ENCODE measurements at regions not wholly inside any gene's neighbourhood (a gene's known extent, or its start where the extent isn't known, plus 50 kb on each side); places are given as distances from the start of the nearest gene placed in this dataset.

DNA sequence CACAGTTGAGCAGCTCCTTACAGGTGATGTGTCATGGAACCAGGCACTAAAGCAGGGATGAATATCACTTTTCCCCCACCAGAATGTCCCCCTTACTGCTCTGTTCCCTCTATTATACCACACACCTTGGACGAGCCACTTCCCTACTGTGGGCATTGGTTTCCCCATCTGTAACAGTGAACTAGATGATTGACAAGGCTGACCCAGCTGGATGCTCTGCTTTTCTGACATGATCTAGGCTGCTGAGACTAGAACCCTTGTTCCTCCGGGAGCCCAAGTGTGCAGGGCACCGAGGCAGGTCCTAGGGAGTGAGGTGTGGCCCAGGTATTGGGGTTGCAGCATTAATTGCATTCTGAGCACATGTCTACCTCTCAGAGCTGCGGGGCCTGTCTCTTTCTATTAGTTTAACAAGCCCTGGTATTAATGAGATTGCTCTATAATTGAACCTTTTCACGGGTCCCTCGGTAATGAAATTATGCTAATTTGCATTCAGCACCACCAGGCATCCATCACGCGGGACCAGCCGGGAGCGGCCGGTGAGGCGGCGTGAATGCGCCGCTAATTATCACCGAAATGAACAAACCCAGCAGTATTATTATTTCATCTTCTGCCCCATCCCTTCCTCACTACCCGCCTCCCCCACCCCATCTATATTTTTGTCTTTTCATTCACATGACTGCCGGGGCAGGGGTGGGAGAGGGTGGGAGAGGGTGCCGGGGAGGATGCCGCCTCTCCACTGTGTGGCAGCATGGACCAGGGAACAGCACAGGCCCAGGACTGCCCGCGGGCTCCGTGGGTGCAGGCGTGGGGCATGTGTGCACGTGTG, 121.1 kb downstream of the CYLD start:
- H3K4me3 ChIP-seq (replicated peaks in 1 of 2; ENCODE audit: low read depth in 2 of 2, low read length in 2 of 2), result no peak overlapping the region
- no peak for DNase-seq (ENCODE audit: low read depth in 2 of 2)
- TF ChIP-seq, protein P1, sequence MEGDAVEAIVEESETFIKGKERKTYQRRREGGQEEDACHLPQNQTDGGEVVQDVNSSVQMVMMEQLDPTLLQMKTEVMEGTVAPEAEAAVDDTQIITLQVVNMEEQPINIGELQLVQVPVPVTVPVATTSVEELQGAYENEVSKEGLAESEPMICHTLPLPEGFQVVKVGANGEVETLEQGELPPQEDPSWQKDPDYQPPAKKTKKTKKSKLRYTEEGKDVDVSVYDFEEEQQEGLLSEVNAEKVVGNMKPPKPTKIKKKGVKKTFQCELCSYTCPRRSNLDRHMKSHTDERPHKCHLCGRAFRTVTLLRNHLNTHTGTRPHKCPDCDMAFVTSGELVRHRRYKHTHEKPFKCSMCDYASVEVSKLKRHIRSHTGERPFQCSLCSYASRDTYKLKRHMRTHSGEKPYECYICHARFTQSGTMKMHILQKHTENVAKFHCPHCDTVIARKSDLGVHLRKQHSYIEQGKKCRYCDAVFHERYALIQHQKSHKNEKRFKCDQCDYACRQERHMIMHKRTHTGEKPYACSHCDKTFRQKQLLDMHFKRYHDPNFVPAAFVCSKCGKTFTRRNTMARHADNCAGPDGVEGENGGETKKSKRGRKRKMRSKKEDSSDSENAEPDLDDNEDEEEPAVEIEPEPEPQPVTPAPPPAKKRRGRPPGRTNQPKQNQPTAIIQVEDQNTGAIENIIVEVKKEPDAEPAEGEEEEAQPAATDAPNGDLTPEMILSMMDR (IDR thresholded peaks at IDR 0.05; ENCODE audit: low read depth, low read length), result no peak

DNA sequence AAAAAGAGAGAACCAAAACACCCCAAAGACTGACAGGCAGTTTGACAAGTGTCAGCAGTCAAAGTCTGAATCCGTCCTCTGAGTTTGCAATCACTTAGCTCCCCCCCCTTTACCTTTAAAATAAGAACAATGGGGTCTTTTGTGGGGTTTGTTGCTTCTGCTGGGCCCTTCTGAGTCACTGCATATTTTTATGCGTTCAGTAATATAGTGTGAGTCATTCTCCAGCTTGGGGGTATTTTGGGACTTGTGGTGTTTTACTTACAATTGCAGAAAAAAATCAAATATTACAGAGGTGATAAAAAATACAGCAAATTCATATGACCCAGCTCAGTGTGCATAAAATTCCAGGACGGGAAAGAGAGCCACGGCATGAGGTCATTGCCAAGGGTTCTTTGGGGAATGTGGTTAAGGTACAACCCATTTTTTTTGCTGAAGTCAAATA, 120.1 kb downstream of the CYLD start:
- no peak overlapping the region for H3K4me3 ChIP-seq (replicated peaks in 1 of 2; ENCODE audit: low read depth in 2 of 2, low read length in 2 of 2)

DNA sequence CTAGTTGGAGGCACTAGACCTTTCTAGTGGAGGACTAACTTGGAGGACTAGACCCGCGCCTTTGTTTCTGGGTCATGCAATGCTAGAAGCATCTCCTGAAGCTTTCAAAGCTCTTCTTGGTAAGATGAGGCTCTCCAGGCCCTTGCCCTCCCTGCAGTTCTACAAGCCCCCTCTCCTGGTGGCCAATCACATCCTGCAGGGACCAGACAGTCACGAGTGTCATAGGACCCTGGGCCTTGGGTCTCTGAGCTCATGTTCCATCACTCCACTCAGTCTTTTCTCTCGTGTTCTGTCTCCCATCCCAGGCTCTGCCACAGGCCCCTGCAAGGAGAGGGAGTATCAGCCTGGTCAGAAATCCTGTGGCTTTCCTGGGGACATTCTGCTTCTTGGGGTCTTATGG, 119.6 kb downstream of the CYLD start:
- no peak overlapping the region for H3K4me3 ChIP-seq (replicated peaks in 1 of 2; ENCODE audit: low read depth in 2 of 2, low read length in 2 of 2)
- TF ChIP-seq, protein P1 (IDR thresholded peaks at IDR 0.05; ENCODE audit: low read depth, low read length), result no peak
- no peak for DNase-seq (ENCODE audit: low read depth in 2 of 2)

More for the DNA sequence above, 120.1 kb downstream of the CYLD start:
- DNase-seq (ENCODE audit: low read depth in 2 of 2), result peak; percentile 52 to 62
- TF ChIP-seq, protein P1 (IDR thresholded peaks at IDR 0.05; ENCODE audit: low read depth, low read length), result no peak

DNA sequence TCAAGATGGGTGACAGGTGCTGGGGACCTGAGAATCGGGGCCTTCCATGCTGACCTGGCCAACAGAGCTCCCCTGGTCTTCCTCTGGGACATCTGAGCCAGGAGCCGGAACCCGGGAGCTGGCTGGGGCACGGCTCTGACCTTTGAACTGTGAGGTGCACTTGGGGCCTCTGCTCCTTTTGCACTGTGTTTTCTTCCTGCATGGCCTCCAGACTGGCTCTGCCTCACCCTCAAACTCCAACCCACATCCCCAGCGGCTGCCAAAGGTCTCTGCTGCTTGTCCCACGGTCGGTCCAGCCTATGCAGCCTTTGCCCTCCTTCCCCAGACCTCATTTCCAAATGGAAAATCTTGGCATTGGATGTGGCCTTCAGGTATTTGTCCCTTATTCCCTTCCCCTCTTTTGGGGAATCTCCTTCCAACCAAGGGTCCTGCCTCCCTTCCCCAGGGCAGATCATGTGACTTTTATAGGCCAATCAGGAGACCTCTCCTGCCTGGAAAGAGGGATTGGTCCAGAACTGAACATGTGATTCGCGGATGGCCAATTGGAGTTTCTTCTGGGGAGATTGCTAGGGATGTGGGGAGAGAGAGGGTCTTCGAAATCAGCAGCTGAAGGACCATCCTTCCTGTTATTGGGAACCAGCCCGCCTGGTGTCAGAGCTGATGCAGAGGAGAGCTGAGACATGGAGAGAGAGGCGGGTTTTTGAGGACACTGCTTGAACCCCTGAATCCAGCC, 117.9 kb downstream of the CYLD start:
- TF ChIP-seq, protein P1 (IDR thresholded peaks at IDR 0.05; ENCODE audit: low read depth, low read length), result no peak
- DNase-seq (ENCODE audit: low read depth in 2 of 2), result no peak
- no peak overlapping the region for H3K4me3 ChIP-seq (replicated peaks in 1 of 2; ENCODE audit: low read depth in 2 of 2, low read length in 2 of 2)

DNA sequence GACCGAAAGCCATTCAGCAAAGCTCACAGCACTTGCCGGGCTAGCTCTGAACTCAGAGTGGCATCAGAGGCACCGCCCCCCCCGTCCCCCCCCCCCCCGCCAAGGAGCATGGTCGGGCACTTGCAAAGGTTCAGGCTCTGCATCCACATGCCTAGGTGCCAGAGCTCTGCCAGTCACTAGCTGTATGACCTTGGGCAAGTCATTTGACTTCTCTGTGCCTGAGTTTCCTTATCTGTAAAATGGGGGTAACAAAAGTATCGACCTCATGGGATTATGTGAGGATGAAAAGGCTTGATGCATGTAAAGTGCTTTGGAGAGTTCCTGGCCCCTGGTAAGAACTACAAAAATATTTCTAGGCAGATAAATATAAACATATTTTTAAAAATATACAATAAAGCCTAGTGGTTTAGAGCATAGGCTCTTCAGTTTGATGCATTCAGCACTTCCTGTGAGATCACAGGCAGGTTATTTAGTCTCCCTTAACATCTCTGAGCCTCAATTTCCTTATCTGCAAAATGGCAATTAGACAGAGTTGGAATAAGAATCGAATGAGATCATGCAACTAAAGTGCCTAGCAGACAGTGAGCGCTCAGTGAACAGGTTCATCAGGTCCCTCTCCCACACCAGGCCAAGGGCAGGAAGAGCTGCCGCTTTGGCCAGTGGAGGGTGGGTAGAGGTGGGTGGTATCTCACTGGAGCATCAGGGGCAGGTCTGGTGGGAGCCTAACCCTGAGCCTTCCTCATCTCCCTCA, 117.2 kb downstream of the CYLD start:
- DNase-seq (ENCODE audit: low read depth in 2 of 2), result no peak
- no peak overlapping the region for H3K4me3 ChIP-seq (replicated peaks in 1 of 2; ENCODE audit: low read depth in 2 of 2, low read length in 2 of 2)
- TF ChIP-seq, protein P1 (IDR thresholded peaks at IDR 0.05; ENCODE audit: low read depth, low read length), result no peak

DNA sequence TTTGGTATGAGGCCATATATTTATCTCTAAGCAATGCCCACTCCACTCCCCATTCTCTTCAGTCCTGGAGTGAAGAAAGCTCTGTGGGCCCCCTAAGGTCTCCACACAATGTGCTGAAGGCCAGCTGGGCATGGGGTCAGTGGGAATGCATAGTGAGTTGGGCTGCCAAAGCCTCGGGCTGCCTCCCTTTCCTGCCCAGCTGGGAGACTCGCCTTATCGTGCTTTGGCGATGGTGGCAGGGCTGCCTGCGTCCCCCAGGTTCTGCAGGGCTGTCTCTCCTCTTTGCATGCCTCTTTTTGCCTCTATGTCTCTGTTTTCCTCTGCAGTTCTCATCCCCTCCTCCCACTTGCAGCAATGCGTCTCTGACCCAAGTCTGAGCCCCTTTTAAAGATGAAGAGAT, 116.5 kb downstream of the CYLD start:
- TF ChIP-seq, protein P1 (IDR thresholded peaks at IDR 0.05; ENCODE audit: low read depth, low read length), result no peak
- no peak overlapping the region for H3K4me3 ChIP-seq (replicated peaks in 1 of 2; ENCODE audit: low read depth in 2 of 2, low read length in 2 of 2)
- DNase-seq (ENCODE audit: low read depth in 2 of 2), result no peak

Measured in cardiac fibroblast (primary cell).